NT2/D1 (cell line): ENCODE measurements at regions not wholly inside any gene's neighbourhood (a gene's known extent, or its start where the extent isn't known, plus 50 kb on each side); places are given as distances from the start of the nearest gene placed in this dataset.

Source experiments
- DNase-seq: peaks from one replicate; pipeline ENCODE4 v3.0.0-alpha.2; 2011; ENCODE audit warnings: low read depth, low spot score
- H3K27me3 ChIP-seq: 2 replicates; pipeline ENCODE4 v1.6.0; 2011; ENCODE audit warnings: mild to moderate bottlenecking; ENCODE audit not compliant: insufficient read length, insufficient read depth
- H3K36me3 ChIP-seq: 2 replicates; pipeline ENCODE4 v1.6.1; 2011; ENCODE audit warnings: mild to moderate bottlenecking, low read length, mixed read lengths; ENCODE audit not compliant: insufficient read depth, insufficient read length
- H3K4me1 ChIP-seq: 2 replicates; pipeline ENCODE4 v1.5.1; 2011; ENCODE audit not compliant: insufficient read depth, insufficient read length
- H3K4me3 ChIP-seq: 2 replicates; pipeline ENCODE4 v1.5.1; 2011; ENCODE audit warnings: low read depth; ENCODE audit not compliant: insufficient read length
- H3K9ac ChIP-seq: 2 replicates; pipeline ENCODE4 v1.6.0; 2011; ENCODE audit warnings: low read depth; ENCODE audit not compliant: insufficient read length
- H3K9me3 ChIP-seq: 2 replicates; pipeline ENCODE4 v1.5.1; 2011; ENCODE audit warnings: mild to moderate bottlenecking, low read length; ENCODE audit not compliant: insufficient read depth
- SUZ12 ChIP-seq: IDR thresholded peaks from 2 replicates; pipeline ENCODE4 v1.6.1; 2011; ENCODE audit not compliant: insufficient read length, insufficient read depth; ENCODE audit errors: extremely low read depth
- YY1 ChIP-seq: IDR thresholded peaks from 2 replicates; pipeline ENCODE4 v1.6.1; 2011; ENCODE audit not compliant: insufficient read length, insufficient read depth
- ZNF274 ChIP-seq: IDR thresholded peaks from 2 replicates; pipeline ENCODE4 v1.6.1; 2011; ENCODE audit warnings: mild to moderate bottlenecking, low read depth, low read length

- TF ChIP-seq SUZ12: no peak
- no peak for TF ChIP-seq ZNF274
- TF ChIP-seq YY1: no peak
- Histone ChIP-seq H3K36me3 (no peaks in the 10 kb centered on the region), H3K4me1 (peaks cover 3% of the 10 kb centered on the region), H3K9ac (no peak overlapping the region), H3K4me3 (no peak overlapping the region), H3K27me3 (no peaks in the 10 kb centered on the region), H3K9me3 (no peaks in the 10 kb centered on the region)
- DNase-seq: no peak
These were observed 143.0 kb upstream of the MYCN start for GRCh38 chr2:15797231-15797938.

DNA sequence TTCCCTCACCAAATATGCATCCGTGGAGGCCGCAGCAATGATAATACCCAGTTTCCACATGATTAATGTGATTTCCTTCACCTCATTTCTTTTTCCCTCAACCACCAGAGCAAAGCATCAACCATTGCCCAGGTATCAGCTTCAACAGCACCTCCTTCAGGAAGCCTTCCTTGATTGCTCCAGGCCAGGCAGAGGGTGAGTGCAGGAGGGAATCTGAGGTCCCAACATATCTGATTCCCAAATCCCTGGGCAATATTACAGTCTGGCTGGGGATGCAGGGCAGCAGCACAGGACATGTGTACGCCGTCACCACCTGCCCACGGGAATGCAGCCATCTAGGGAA, 142.4 kb upstream of the MYCN start:
- DNase-seq: no peak
- H3K27me3 ChIP-seq: no peaks in the 10 kb centered on the region
- no peaks in the 10 kb centered on the region for H3K36me3 ChIP-seq
- H3K4me3 ChIP-seq: no peak overlapping the region
- TF ChIP-seq SUZ12 (no peak), YY1 (no peak), ZNF274 (no peak)
- no peaks in the 10 kb centered on the region for H3K9me3 ChIP-seq
- peaks cover 3% of the 10 kb centered on the region for H3K4me1 ChIP-seq
- no peak overlapping the region for H3K9ac ChIP-seq

DNA sequence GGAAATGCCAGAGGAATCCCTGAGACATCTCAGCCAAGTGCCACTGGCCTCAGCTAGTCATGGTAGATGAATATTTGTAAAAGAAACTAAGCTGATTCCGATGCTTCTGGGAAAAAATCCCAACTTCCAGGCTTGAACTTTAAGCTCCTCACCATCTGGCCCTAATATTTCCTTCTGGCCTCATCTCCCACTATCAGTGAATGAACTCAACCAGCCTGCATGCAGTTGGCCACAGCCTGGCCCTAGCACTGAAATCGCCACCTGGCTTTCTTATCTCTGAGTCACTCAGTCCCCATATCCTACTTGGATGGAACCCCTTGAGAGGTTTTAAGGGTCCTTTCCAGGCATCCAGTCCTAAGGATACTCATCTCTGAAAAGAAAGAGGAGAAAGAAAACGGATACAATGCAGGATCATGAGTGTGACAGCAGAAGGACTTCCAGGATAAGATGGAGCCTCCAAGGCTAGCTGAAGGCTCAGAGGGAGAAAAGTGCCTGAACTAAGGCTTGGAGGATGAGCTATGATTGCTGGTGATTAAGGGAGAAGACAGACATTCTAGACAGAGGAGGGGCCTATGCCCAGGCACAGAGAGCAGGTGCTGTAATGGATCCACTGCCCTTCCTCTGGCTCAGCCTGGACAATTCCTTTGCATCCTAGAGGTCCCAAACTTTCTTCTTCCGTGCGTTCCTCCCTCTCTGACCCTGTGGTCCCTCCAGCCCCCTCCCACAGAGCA, 141.5 kb upstream of the MYCN start:
- no peak overlapping the region for H3K9ac ChIP-seq
- no peak for TF ChIP-seq SUZ12
- no peak for TF ChIP-seq ZNF274
- TF ChIP-seq YY1: no peak
- no peaks in the 10 kb centered on the region for H3K36me3 ChIP-seq
- H3K4me3 ChIP-seq: no peak overlapping the region
- no peaks in the 10 kb centered on the region for H3K27me3 ChIP-seq
- DNase-seq: no peak
- peaks cover 3% of the 10 kb centered on the region for H3K4me1 ChIP-seq
- no peaks in the 10 kb centered on the region for H3K9me3 ChIP-seq

- no peaks in the 10 kb centered on the region for H3K9me3 ChIP-seq
- no peak overlapping the region for H3K4me3 ChIP-seq
- H3K9ac ChIP-seq: no peak overlapping the region
- H3K27me3 ChIP-seq: no peaks in the 10 kb centered on the region
- TF ChIP-seq ZNF274: no peak
- no peak for TF ChIP-seq SUZ12
- TF ChIP-seq YY1: no peak
- peaks cover 3% of the 10 kb centered on the region for H3K4me1 ChIP-seq
- no peak for DNase-seq
- H3K36me3 ChIP-seq: no peaks in the 10 kb centered on the region
These were observed 140.9 kb upstream of the MYCN start for GRCh38 chr2:15799432-15799827.

GRCh38 chr2:15800495-15801329, 139.6 kb upstream of the MYCN start:
- H3K27me3 ChIP-seq: no peaks in the 10 kb centered on the region
- DNase-seq: peak; percentile 59
- no peak overlapping the region for H3K9ac ChIP-seq
- H3K36me3 ChIP-seq: no peaks in the 10 kb centered on the region
- TF ChIP-seq ZNF274 (no peak), SUZ12 (no peak), YY1 (no peak)
- H3K9me3 ChIP-seq: no peaks in the 10 kb centered on the region
- no peak overlapping the region for H3K4me3 ChIP-seq
- peaks cover 3% of the 10 kb centered on the region for H3K4me1 ChIP-seq

DNA sequence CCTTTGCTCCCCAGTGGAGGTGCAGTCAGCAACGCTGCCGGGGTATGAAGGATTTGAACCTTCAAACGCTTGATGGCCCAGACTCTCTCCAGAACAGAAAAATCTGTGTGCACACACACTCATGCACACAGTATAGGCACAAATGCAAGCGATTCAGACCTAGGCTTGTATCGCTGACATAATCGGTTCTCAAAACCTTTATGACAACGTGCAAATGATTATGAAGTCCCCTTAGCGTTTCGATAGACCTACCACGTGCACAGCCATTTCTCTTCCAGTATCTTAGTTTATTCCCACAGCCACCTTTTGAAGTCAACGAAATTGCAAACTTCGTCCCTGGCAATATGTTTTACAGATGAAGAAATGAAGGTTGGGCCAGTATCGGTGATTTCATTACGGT, 138.9 kb upstream of the MYCN start:
- Histone ChIP-seq H3K4me1 (peaks cover 3% of the 10 kb centered on the region), H3K36me3 (no peaks in the 10 kb centered on the region), H3K27me3 (no peaks in the 10 kb centered on the region), H3K4me3 (no peak overlapping the region), H3K9ac (no peak overlapping the region), H3K9me3 (no peaks in the 10 kb centered on the region)
- DNase-seq: no peak
- TF ChIP-seq SUZ12 (no peak), ZNF274 (no peak), YY1 (no peak)

DNA sequence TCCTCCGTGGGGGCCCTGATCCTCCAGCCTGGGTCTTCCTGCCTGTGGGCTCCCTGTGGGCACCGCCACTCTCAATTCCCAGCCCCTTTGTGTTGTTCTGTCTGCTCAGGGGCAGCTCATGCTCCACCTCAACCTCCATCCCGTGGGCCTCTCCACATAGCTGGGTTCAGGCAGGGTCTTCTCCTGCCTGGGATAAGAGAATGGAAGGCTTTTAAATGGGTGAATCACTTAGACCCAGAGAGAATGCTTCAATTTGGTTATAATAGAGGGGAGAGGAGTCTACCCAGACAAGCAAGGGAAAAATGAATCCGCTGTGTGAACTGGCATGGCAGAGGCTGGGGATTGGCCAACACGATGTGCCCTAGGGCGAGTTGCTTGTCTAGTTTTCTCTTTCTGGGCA, 138.4 kb upstream of the MYCN start:
- H3K36me3 ChIP-seq: no peaks in the 10 kb centered on the region
- DNase-seq: no peak
- TF ChIP-seq YY1: no peak
- no peak for TF ChIP-seq SUZ12
- TF ChIP-seq ZNF274: no peak
- no peak overlapping the region for H3K9ac ChIP-seq
- peaks cover 3% of the 10 kb centered on the region for H3K4me1 ChIP-seq
- H3K27me3 ChIP-seq: no peaks in the 10 kb centered on the region
- H3K9me3 ChIP-seq: no peaks in the 10 kb centered on the region
- H3K4me3 ChIP-seq: no peak overlapping the region
